Endothelial cell (in vitro differentiated cells): ENCODE measurements at regions not wholly inside any gene's neighbourhood (a gene's known extent, or its start where the extent isn't known, plus 50 kb on each side); places are given as distances from the start of the nearest gene placed in this dataset.

Experiments
- DNase-seq: peaks from one replicate; pipeline ENCODE4 v3.0.0; 2021; ENCODE audit warnings: low spot score
- H3K27ac Mint-ChIP-seq: one replicate; pipeline ENCODE4 v1.8.0; 2021; ENCODE audit warnings: mixed read lengths, inconsistent platforms; ENCODE audit not compliant: unreplicated experiment
- H3K27me3 Mint-ChIP-seq: one replicate; pipeline ENCODE4 v1.8.0; 2021; ENCODE audit warnings: mild to moderate bottlenecking, moderate library complexity, mixed read lengths, inconsistent platforms; ENCODE audit not compliant: unreplicated experiment
- H3K36me3 Mint-ChIP-seq: one replicate; pipeline ENCODE4 v1.8.0; 2021; ENCODE audit warnings: mild to moderate bottlenecking, low read depth, mixed read lengths, inconsistent platforms; ENCODE audit not compliant: unreplicated experiment
- H3K4me1 Mint-ChIP-seq: one replicate; pipeline ENCODE4 v1.8.0; 2021; ENCODE audit warnings: mild to moderate bottlenecking, mixed read lengths, inconsistent platforms; ENCODE audit not compliant: unreplicated experiment
- H3K4me3 Mint-ChIP-seq: one replicate; pipeline ENCODE4 v1.8.0; 2021; ENCODE audit warnings: mild to moderate bottlenecking, mixed read lengths, inconsistent platforms; ENCODE audit not compliant: unreplicated experiment
- H3K9me3 Mint-ChIP-seq: one replicate; pipeline ENCODE4 v1.8.0; 2021; ENCODE audit warnings: mixed read lengths, inconsistent platforms; ENCODE audit not compliant: unreplicated experiment
- CTCF ChIP-seq: fragments of 200-600 bp; sonication (generic); IDR thresholded peaks from one replicate; pipeline ENCODE4 v1.5.0; 2021; ENCODE audit warnings: antibody characterized with exemption; ENCODE audit not compliant: unreplicated experiment

GRCh38 chr1:13956393-13956792 lies 256.4 kb downstream of the PRDM2 start:
- no peaks in the 10 kb centered on the region for H3K36me3 Mint-ChIP-seq
- H3K27ac Mint-ChIP-seq = no peak overlapping the region
- no peaks in the 10 kb centered on the region for H3K9me3 Mint-ChIP-seq
- H3K4me3 Mint-ChIP-seq = no peak overlapping the region
- H3K4me1 Mint-ChIP-seq = no peaks in the 10 kb centered on the region
- H3K27me3 Mint-ChIP-seq = no peaks in the 10 kb centered on the region
- DNase-seq = no peak
- TF ChIP-seq CTCF = no peak

- TF ChIP-seq CTCF = peak; percentile 91
- Mint-ChIP-seq H3K36me3 (peaks cover 3% of the 10 kb centered on the region), H3K9me3 (no peaks in the 10 kb centered on the region), H3K27ac (no peak overlapping the region), H3K27me3 (peaks cover 2% of the 10 kb centered on the region), H3K4me1 (no peaks in the 10 kb centered on the region), H3K4me3 (no peak overlapping the region)
- DNase-seq = peak; percentile 80
These were observed 260.5 kb downstream of the PRDM2 start for GRCh38 chr1:13960375-13960987.

- H3K27ac Mint-ChIP-seq = no peak overlapping the region
- no peak for TF ChIP-seq CTCF
- H3K4me3 Mint-ChIP-seq = no peak overlapping the region
- no peak for DNase-seq
- H3K4me1 Mint-ChIP-seq = no peaks in the 10 kb centered on the region
- no peaks in the 10 kb centered on the region for H3K9me3 Mint-ChIP-seq
- H3K27me3 Mint-ChIP-seq = peaks cover 2% of the 10 kb centered on the region
- H3K36me3 Mint-ChIP-seq = peaks cover 3% of the 10 kb centered on the region
These were observed 264.8 kb downstream of the PRDM2 start for GRCh38 chr1:13964768-13965167.

- DNase-seq = peak; percentile 72
These were observed 265.9 kb downstream of the PRDM2 start for GRCh38 chr1:13965770-13966398.

More at GRCh38 chr1:13965770-13966398, 265.9 kb downstream of the PRDM2 start:
- Mint-ChIP-seq H3K36me3 (peaks cover 3% of the 10 kb centered on the region), H3K9me3 (no peaks in the 10 kb centered on the region), H3K4me1 (no peaks in the 10 kb centered on the region), H3K27me3 (peaks cover 2% of the 10 kb centered on the region), H3K4me3 (no peak overlapping the region), H3K27ac (no peak overlapping the region)
- TF ChIP-seq CTCF = peak; percentile 24
